ENCODE measurements at regions not wholly inside any gene's neighbourhood (a gene's known extent, or its start where the extent isn't known, plus 50 kb on each side); places are given as distances from the start of the nearest gene placed in this dataset.

DNA sequence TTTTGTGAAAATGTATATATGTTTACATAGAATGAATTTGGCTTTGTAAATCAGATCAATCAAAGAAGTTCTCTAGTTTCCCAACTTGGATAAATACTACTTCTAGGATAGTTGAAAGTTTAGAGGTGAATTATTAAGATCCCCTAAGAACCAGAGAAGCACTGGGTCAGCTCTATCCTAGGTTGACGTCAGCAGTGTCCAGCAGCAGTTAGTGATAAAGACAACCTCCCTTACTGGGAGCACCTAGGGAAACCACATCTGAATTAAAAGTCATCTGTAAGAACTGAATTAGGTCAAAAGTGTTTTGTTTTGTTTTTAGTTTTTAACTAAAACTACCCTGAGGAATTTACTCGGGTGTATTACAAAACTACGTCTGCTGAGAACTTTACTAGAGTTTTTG lies 178.0 kb downstream of the POLR1F start:
- no peak for ATAC-seq

DNA sequence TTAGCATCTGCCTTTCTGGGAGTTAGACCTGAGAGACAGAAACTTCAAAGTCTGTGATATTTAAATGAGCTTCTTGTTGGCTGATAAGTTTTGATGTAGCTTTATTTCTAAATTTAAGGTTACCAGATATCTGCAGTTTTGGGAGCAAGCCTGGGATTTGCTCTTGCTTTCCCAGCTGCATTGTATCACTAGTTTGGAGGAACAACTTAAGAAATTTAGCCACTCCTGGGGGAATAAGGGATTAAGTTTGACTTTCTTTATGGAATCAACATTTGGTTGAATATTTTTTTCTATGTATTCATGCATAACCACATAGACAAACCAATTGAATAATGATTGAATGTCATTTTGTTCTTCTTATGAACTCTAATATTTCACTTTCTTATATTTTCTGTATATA lies 178.6 kb downstream of the POLR1F start:
- no peak overlapping the region for H3K27ac ChIP-seq
- intact Hi-C loops (cut with DNase I), result no loop called here
- no peaks in the 10 kb centered on the region for H3K27me3 ChIP-seq (ENCODE audit: insufficient read depth in 3 of 3, low read length in 2 of 3)
- no peaks in the 10 kb centered on the region for H3K36me3 ChIP-seq (ENCODE audit: insufficient read depth in 1 of 2, low read depth in 1 of 2)
- H3K4me1 ChIP-seq, result no peaks in the 10 kb centered on the region
- H3K9me3 ChIP-seq, result no peaks in the 10 kb centered on the region
- H3K4me3 ChIP-seq, result no peak overlapping the region
- ATAC-seq, result no peak
- TF ChIP-seq, protein P1, sequence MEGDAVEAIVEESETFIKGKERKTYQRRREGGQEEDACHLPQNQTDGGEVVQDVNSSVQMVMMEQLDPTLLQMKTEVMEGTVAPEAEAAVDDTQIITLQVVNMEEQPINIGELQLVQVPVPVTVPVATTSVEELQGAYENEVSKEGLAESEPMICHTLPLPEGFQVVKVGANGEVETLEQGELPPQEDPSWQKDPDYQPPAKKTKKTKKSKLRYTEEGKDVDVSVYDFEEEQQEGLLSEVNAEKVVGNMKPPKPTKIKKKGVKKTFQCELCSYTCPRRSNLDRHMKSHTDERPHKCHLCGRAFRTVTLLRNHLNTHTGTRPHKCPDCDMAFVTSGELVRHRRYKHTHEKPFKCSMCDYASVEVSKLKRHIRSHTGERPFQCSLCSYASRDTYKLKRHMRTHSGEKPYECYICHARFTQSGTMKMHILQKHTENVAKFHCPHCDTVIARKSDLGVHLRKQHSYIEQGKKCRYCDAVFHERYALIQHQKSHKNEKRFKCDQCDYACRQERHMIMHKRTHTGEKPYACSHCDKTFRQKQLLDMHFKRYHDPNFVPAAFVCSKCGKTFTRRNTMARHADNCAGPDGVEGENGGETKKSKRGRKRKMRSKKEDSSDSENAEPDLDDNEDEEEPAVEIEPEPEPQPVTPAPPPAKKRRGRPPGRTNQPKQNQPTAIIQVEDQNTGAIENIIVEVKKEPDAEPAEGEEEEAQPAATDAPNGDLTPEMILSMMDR (IDR thresholded peaks at IDR 0.05), result no peak
- DNase-seq, result no peak

More for the DNA sequence above, 178.0 kb downstream of the POLR1F start:
- Histone ChIP-seq H3K36me3 (ENCODE audit: insufficient read depth in 1 of 2, low read depth in 1 of 2) (no peaks in the 10 kb centered on the region), H3K27me3 (ENCODE audit: insufficient read depth in 3 of 3, low read length in 2 of 3) (no peaks in the 10 kb centered on the region), H3K27ac (no peak overlapping the region), H3K9me3 (no peaks in the 10 kb centered on the region), H3K4me1 (no peaks in the 10 kb centered on the region), H3K4me3 (no peak overlapping the region)
- TF ChIP-seq, protein P1 (IDR thresholded peaks at IDR 0.05), result no peak
- 77 to 83% (median 82%) methylated on average over 3 of the region's 3 CpGs for WGBS, 3 donors
- no peak for DNase-seq
- intact Hi-C loops (cut with DNase I), result no loop called here

DNA sequence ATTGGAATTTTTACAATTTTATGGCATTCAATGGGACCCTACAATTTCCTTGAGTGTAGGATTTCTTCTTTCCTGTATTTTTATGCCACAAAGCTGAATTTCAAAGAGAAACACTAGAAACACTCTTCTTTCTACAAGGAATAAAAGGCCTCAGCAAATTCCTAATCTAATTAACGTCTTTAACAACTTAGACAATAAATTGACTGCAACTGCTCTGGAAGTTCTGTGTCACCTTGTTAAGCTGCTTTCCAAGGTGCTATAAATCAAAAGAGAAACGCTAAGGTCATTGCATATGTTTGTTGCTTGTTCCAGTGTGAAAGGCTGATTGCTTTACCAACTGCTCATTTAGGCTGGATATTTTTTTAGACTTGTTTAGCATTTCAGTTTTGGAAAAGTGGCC lies 182.2 kb downstream of the POLR1F start:
- Histone ChIP-seq H3K27me3 (ENCODE audit: insufficient read depth in 3 of 3, low read length in 2 of 3) (no peaks in the 10 kb centered on the region), H3K9me3 (no peaks in the 10 kb centered on the region), H3K36me3 (ENCODE audit: insufficient read depth in 1 of 2, low read depth in 1 of 2) (no peaks in the 10 kb centered on the region), H3K27ac (no peak overlapping the region), H3K4me3 (no peak overlapping the region), H3K4me1 (no peaks in the 10 kb centered on the region)
- intact Hi-C loops (cut with DNase I), result no loop called here
- WGBS, 3 donors, result 14 to 20% (median 14%) methylated on average over 2 of the region's 2 CpGs
- TF ChIP-seq, protein P1 (IDR thresholded peaks at IDR 0.05), result no peak
- ATAC-seq (no peak), DNase-seq (no peak)

DNA sequence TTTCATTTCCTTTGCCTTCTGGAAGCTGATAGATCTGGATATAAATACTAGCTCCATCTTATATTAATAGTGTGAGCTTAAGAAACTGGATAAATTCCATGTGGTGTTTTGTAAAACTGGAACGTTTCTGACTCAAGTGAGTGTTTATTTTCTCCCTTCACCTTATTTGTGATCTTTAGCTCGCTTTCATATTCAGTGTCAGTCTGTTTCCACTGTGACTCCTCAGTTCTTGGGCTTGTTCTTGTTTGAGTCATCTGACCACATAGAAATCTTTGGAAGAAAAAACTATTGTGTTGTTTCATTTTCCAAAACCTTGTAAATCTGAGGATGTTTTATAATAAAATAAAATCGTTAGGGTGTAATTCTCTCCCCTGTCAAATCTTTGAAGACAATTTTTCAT lies 186.4 kb downstream of the POLR1F start:
- intact Hi-C loops (cut with DNase I), result no loop called here
- WGBS, 3 donors, result 45 to 50% (median 47%) methylated on average over 3 of the region's 3 CpGs

DNA sequence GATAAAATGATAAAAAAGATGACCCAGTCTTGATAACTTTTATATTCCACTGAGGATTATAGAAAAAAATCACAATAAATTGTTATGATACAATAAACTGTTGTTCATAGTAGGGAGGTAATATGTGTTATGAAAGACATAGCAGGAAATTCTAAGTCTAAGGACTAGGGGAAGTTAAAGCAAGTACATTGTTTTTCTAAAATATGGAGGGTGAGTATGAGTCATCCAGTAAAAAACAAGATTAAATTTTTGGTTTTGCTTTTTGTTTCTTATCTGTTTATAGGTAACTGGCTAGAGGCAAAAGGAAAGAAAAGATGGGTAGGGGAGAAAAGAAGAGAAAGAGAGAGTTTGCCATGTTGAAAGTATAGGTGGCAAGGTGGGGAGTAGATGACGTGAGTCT lies 188.4 kb downstream of the POLR1F start:
- no peak for ATAC-seq
- H3K4me3 ChIP-seq, result no peak overlapping the region
- intact Hi-C loops (cut with DNase I), result no loop called here
- no peaks in the 10 kb centered on the region for H3K27me3 ChIP-seq (ENCODE audit: insufficient read depth in 3 of 3, low read length in 2 of 3)
- no peaks in the 10 kb centered on the region for H3K9me3 ChIP-seq
- no peaks in the 10 kb centered on the region for H3K4me1 ChIP-seq
- no peak overlapping the region for H3K27ac ChIP-seq
- DNase-seq, result no peak
- H3K36me3 ChIP-seq (ENCODE audit: insufficient read depth in 1 of 2, low read depth in 1 of 2), result no peaks in the 10 kb centered on the region
- WGBS, 3 donors, result 70 to 83% (median 72%) methylated on average over 1 of the region's 1 CpG
- TF ChIP-seq, protein P1 (IDR thresholded peaks at IDR 0.05), result no peak

More for the DNA sequence above, 186.4 kb downstream of the POLR1F start:
- H3K9me3 ChIP-seq, result no peaks in the 10 kb centered on the region
- H3K27ac ChIP-seq, result no peak overlapping the region
- TF ChIP-seq, protein P1 (IDR thresholded peaks at IDR 0.05), result no peak
- DNase-seq, result no peak
- H3K27me3 ChIP-seq (ENCODE audit: insufficient read depth in 3 of 3, low read length in 2 of 3), result no peaks in the 10 kb centered on the region
- no peaks in the 10 kb centered on the region for H3K4me1 ChIP-seq
- no peaks in the 10 kb centered on the region for H3K36me3 ChIP-seq (ENCODE audit: insufficient read depth in 1 of 2, low read depth in 1 of 2)
- no peak for ATAC-seq
- H3K4me3 ChIP-seq, result no peak overlapping the region
